Activated CD8-positive, alpha-beta T cell treated with anti-CD3 and anti-CD28 coated beads for 36 hours (primary cell): ENCODE measurements at regions not wholly inside any gene's neighbourhood (a gene's known extent, or its start where the extent isn't known, plus 50 kb on each side); places are given as distances from the start of the nearest gene placed in this dataset.

Experiments
- ATAC-seq: fragments of 200-7000 bp; cut with Tn5 transposase; one replicate; pipeline ENCODE4 v1.10.0; 2021; ENCODE audit warnings: mild to moderate bottlenecking, moderate library complexity
- CTCF ChIA-PET: fragments of 350-600 bp; sonication (Branson Sonifier 250); formaldehyde crosslinking; loops from one replicate; lab custom pipeline; 2021; ENCODE audit warnings: antibody characterized with exemption; lab: Charles Lee
- POLR2A ChIA-PET: fragments of 350-600 bp; sonication (Branson Sonifier 250); formaldehyde crosslinking; loops from one replicate; lab custom pipeline; 2021; ENCODE audit warnings: antibody characterized with exemption; lab: Charles Lee
- DNase-seq: peaks from one replicate; pipeline ENCODE4 v3.0.0-alpha.2; 2020
- H3K27ac Mint-ChIP-seq: one replicate; pipeline ENCODE4 v1.8.0; 2021; ENCODE audit warnings: mild to moderate bottlenecking, mixed read lengths
- H3K27me3 Mint-ChIP-seq: one replicate; pipeline ENCODE4 v1.8.0; 2021; ENCODE audit warnings: mixed read lengths
- H3K36me3 Mint-ChIP-seq: one replicate; pipeline ENCODE4 v1.8.0; 2021; ENCODE audit warnings: low read depth, mixed read lengths
- H3K4me1 Mint-ChIP-seq: one replicate; pipeline ENCODE4 v1.8.0; 2021; ENCODE audit warnings: low read depth, mixed read lengths
- H3K4me3 Mint-ChIP-seq: one replicate; pipeline ENCODE4 v1.8.0; 2021; ENCODE audit warnings: mild to moderate bottlenecking, moderate library complexity, mixed read lengths
- H3K9me3 Mint-ChIP-seq: one replicate; pipeline ENCODE4 v1.8.0; 2021; ENCODE audit warnings: mixed read lengths
- intact Hi-C: fragments of 100-400 bp; cut with micrococcal nuclease; formaldehyde crosslinking; loops from one replicate; pipeline ENCODE4 v1.10.0; 2022
- TF ChIP-seq, protein P1 (sequence below): fragments of 200-600 bp; IDR thresholded peaks from one replicate; pipeline ENCODE4 v1.8.0; 2022; ENCODE audit warnings: antibody characterized with exemption, mild to moderate bottlenecking

DNA sequence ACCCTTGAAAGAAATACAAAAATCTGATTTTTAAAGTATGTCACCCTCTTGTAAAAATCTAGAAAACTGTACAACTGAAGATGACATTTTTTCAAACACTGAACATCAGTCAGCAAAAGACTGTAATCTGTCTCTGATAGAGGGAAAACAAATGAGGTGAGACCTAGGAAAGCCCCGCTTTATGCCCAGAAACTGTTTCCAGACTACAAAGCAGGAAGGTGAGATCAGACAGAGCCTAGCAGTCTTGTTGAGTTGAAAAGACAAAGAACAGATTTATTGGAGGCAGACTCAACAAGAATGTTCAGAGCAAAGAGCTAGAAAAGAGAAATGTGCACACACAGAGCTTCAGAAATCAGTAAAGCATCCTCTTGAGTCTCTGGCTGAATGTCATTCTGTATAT is 873.6 kb downstream of the LRFN5 start:
- Mint-ChIP-seq H3K4me3 (no peak overlapping the region), H3K36me3 (no peaks in the 10 kb centered on the region), H3K27ac (no peak overlapping the region), H3K27me3 (no peaks in the 10 kb centered on the region), H3K9me3 (peaks cover 1% of the 10 kb centered on the region), H3K4me1 (no peaks in the 10 kb centered on the region)
- TF ChIP-seq, protein P1, sequence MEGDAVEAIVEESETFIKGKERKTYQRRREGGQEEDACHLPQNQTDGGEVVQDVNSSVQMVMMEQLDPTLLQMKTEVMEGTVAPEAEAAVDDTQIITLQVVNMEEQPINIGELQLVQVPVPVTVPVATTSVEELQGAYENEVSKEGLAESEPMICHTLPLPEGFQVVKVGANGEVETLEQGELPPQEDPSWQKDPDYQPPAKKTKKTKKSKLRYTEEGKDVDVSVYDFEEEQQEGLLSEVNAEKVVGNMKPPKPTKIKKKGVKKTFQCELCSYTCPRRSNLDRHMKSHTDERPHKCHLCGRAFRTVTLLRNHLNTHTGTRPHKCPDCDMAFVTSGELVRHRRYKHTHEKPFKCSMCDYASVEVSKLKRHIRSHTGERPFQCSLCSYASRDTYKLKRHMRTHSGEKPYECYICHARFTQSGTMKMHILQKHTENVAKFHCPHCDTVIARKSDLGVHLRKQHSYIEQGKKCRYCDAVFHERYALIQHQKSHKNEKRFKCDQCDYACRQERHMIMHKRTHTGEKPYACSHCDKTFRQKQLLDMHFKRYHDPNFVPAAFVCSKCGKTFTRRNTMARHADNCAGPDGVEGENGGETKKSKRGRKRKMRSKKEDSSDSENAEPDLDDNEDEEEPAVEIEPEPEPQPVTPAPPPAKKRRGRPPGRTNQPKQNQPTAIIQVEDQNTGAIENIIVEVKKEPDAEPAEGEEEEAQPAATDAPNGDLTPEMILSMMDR = no peak
- CTCF ChIA-PET = interaction anchor here (0.9 kb wide), 1 partner anchor 23 kb away, joined by 3 read pairs; no protein-coding TSS in a partner anchor
- intact Hi-C loops = no loop called here
- POLR2A ChIA-PET = no interaction called here
- ATAC-seq (no peak), DNase-seq (no peak)

DNA sequence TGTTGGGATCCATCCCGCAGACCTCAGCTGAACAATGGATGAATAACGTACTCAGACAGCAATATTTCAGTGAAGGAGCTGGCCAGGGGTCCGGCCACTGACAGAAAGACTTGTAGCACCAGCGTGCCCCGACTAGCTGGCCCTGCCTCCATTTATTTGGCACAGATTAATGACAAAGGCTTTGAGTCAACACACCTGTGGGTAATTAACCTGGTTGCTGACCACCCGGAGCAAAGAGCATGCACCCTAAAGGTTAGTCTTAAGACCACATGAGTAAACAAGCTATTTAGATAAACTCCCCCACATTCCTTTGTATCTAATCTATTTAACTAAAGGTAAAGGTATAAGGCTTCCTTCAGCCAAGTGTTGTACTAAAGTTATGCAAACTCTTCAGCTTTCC is 868.6 kb downstream of the LRFN5 start:
- intact Hi-C loops = no loop called here
- TF ChIP-seq, protein P1 = no peak
- POLR2A ChIA-PET = no interaction called here
- ATAC-seq = no peak
- peaks cover 1% of the 10 kb centered on the region for H3K9me3 Mint-ChIP-seq
- H3K4me3 Mint-ChIP-seq = no peak overlapping the region
- no peak for DNase-seq
- H3K4me1 Mint-ChIP-seq = no peaks in the 10 kb centered on the region
- H3K36me3 Mint-ChIP-seq = no peaks in the 10 kb centered on the region
- no peak overlapping the region for H3K27ac Mint-ChIP-seq
- CTCF ChIA-PET = no interaction called here
- no peaks in the 10 kb centered on the region for H3K27me3 Mint-ChIP-seq

DNA sequence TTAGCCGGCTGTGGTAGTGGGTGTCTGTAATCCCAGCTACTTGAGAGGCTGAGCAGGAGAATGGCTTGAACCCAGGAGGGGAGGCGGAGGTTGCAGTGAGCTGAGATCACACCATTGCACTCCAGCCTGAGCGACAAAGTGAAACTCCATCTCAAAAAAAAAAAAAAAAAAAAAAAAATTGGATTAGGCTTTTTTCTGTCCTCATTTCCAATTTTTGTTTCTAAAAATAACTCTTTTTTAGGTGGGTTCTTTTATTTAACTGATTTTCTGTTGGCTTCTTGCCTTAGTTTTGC is 863.7 kb downstream of the LRFN5 start:
- TF ChIP-seq, protein P1 = no peak
- H3K36me3 Mint-ChIP-seq = no peaks in the 10 kb centered on the region
- ChIA-PET POLR2A (no interaction called here), CTCF (no interaction called here)
- no peak overlapping the region for H3K4me3 Mint-ChIP-seq
- DNase-seq = no peak
- no peaks in the 10 kb centered on the region for H3K27me3 Mint-ChIP-seq
- no peak for ATAC-seq
- H3K9me3 Mint-ChIP-seq = peaks cover 2% of the 10 kb centered on the region
- no peaks in the 10 kb centered on the region for H3K4me1 Mint-ChIP-seq
- H3K27ac Mint-ChIP-seq = no peak overlapping the region
- intact Hi-C loops = no loop called here

DNA sequence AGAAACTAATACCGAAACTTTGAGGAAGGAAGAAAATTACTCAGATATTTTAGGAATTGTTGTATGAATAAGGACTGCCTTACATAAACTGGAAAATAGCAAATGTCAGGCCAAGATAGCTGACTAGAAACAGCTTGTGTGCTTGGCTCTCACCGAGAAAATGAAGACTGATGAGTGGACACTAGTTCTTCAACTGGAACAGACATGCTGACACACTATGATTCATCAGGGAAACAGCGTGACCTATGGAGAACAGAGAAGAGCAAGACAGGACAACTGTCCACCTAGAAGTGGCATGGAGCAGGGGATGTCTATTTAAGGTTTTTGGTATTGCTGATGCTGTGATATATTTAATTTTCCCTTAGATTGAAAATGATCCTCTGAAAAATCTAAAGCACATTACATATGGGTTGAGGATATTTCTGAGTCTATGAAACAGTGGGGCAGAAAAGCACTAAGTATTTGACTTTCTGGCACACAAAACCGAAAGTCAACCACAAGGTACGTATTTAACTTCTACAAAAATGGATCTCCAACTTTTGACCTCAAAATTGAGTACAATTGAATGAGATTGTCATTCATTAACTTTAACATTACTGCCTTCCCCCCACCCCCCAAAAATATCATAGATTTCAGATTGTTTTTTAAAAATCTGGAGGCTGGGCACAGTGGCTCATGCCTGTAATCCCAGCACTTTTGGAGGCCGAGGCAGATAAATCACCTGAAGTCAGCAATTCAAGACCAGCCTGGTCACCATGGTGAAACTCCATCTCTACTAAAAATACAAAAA is 863.2 kb downstream of the LRFN5 start:
- H3K4me3 Mint-ChIP-seq = no peak overlapping the region
- intact Hi-C loops = no loop called here
- no peak overlapping the region for H3K27ac Mint-ChIP-seq
- ChIA-PET POLR2A (no interaction called here), CTCF (no interaction called here)
- no peaks in the 10 kb centered on the region for H3K36me3 Mint-ChIP-seq
- H3K4me1 Mint-ChIP-seq = no peaks in the 10 kb centered on the region
- ATAC-seq (no peak), DNase-seq (no peak)
- peaks cover 2% of the 10 kb centered on the region for H3K9me3 Mint-ChIP-seq
- no peaks in the 10 kb centered on the region for H3K27me3 Mint-ChIP-seq
- TF ChIP-seq, protein P1 = no peak

DNA sequence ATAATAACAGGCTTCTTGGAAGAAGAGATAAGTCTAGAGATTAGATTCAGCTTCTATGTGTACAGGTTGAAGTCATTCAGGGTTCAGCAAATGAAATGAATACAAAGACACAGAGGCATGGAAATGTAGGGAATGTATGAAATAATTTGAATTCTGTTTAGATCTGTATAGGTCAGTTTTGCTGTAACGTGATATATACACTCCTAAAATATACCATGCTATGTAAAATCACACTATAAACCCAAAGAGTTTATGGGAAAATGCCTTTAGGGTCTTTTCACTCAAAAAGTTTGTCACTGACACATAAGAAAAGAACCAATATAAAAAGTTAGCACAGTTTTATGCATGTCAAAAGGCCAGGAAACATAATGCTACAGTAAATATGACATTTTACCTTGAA is 854.0 kb downstream of the LRFN5 start:
- ChIA-PET POLR2A (no interaction called here), CTCF (no interaction called here)
- Mint-ChIP-seq H3K36me3 (no peaks in the 10 kb centered on the region), H3K4me1 (no peaks in the 10 kb centered on the region), H3K4me3 (no peak overlapping the region), H3K27ac (no peak overlapping the region), H3K27me3 (no peaks in the 10 kb centered on the region), H3K9me3 (peaks cover 7% of the 10 kb centered on the region)
- TF ChIP-seq, protein P1 = no peak
- intact Hi-C loops = no loop called here
- ATAC-seq (no peak), DNase-seq (no peak)
